SK-N-SH (cell line): ENCODE measurements at regions not wholly inside any gene's neighbourhood (a gene's known extent, or its start where the extent isn't known, plus 50 kb on each side); places are given as distances from the start of the nearest gene placed in this dataset.

Experiments
- CTCF ChIA-PET: fragments of 300-600, 350-600 bp; formaldehyde crosslinking; extraction: SDS; loops from one replicate; lab custom pipeline; 2021; lab: Yijun Ruan, JAX
- POLR2A ChIA-PET: fragments of 350-600 bp; sonication (Branson Sonifier 250); formaldehyde crosslinking; extraction: SDS; loops from one replicate; lab custom pipeline; 2020; ENCODE audit warnings: antibody characterized with exemption, inconsistent platforms; lab: Yijun Ruan, JAX
- DNase-seq: peaks from one replicate; pipeline ENCODE4 v3.0.0; 2012
- H2AFZ ChIP-seq: fragments of 200-600 bp; sonication (generic); 2 replicates; pipeline ENCODE4 v1.8.1; 2016; ENCODE audit warnings: antibody characterized with exemption, mild to moderate bottlenecking, low read depth
- H3F3A ChIP-seq: fragments of 200-600 bp; sonication (generic); replicated peaks from 2 replicates; pipeline ENCODE3; 2016; ENCODE audit warnings: antibody characterized with exemption, mild to moderate bottlenecking; ENCODE audit not compliant: insufficient read depth
- H3K27ac ChIP-seq, 2 experiments: fragments of 200-500 bp in 1 of 2; fragments of 200-600 bp in 1 of 2; sonication (Bioruptor generic) in 1 of 2; sonication (generic), shearing (Covaris generic) in 1 of 2; 2 replicates each; pipeline versions ENCODE4 v1.5.1 to v1.6.1; 2014 to 2016; ENCODE audit warnings: low read depth in 2 of 2, inconsistent platforms in 1 of 2, low read length in 1 of 2, mild to moderate bottlenecking in 1 of 2, mixed read lengths in 1 of 2
- H3K27me3 ChIP-seq: fragments of 200-600 bp; sonication (generic), shearing (Covaris generic); 2 replicates; pipeline ENCODE4 v1.6.1; 2016; ENCODE audit warnings: mixed run types; ENCODE audit not compliant: insufficient read depth
- H3K36me3 ChIP-seq, 2 experiments: fragments of 200-500 bp in 1 of 2; fragments of 200-600 bp in 1 of 2; sonication (Bioruptor generic) in 1 of 2; sonication (generic) in 1 of 2; replicated peaks in 1 of 2; 2 replicates each; pipeline versions ENCODE3 to v1.5.1; 2014 to 2016; ENCODE audit warnings: low read length in 1 of 2, mild to moderate bottlenecking in 1 of 2; ENCODE audit not compliant: insufficient read depth in 2 of 2, control insufficient read depth in 1 of 2
- H3K4me1 ChIP-seq, 2 experiments: fragments of 200-500 bp in 1 of 2; fragments of 200-600 bp in 1 of 2; sonication (Bioruptor generic) in 1 of 2; sonication (generic), shearing (Covaris generic) in 1 of 2; 2 replicates each; pipeline versions ENCODE4 v1.5.1 to v1.6.1; 2014 to 2016; ENCODE audit warnings: low read depth in 1 of 2, low read length in 1 of 2, mixed run types in 1 of 2; ENCODE audit not compliant: insufficient read depth in 2 of 2, control insufficient read depth in 1 of 2
- H3K4me2 ChIP-seq: fragments of 200-600 bp; sonication (generic), shearing (Covaris generic); 2 replicates; pipeline ENCODE4 v1.6.1; 2017; ENCODE audit warnings: mixed run types
- H3K4me3 ChIP-seq, 2 experiments: fragments of 200-500 bp in 1 of 2; fragments of 200-600 bp in 1 of 2; sonication (Bioruptor generic) in 1 of 2; sonication (generic), shearing (Covaris generic) in 1 of 2; 2 replicates each; pipeline versions ENCODE4 v1.5.1 to v1.8.1; 2014 to 2016; ENCODE audit warnings: low read depth in 2 of 2, inconsistent platforms in 1 of 2, low read length in 1 of 2, mild to moderate bottlenecking in 1 of 2, mixed read lengths in 1 of 2, moderate library complexity in 1 of 2
- H3K79me2 ChIP-seq: fragments of 200-600 bp; sonication (generic); 2 replicates; pipeline ENCODE4 v1.8.1; 2017; ENCODE audit warnings: mild to moderate bottlenecking; ENCODE audit not compliant: insufficient read depth
- H3K9ac ChIP-seq: fragments of 200-600 bp; sonication (generic); 2 replicates; pipeline ENCODE4 v1.6.1; 2017; ENCODE audit warnings: mixed run types
- H3K9me2 ChIP-seq: fragments of 200-600 bp; sonication (generic); 2 replicates; pipeline ENCODE4 v1.6.1; 2017; ENCODE audit warnings: mixed run types
- H3K9me3 ChIP-seq: fragments of 200-600 bp; sonication (generic); 2 replicates; pipeline ENCODE4 v1.6.1; 2017; ENCODE audit warnings: mixed run types, mild to moderate bottlenecking, moderate library complexity
- H4K20me1 ChIP-seq: fragments of 200-600 bp; sonication (generic); 2 replicates; pipeline ENCODE4 v1.6.1; 2017; ENCODE audit warnings: mild to moderate bottlenecking, mixed run types; ENCODE audit not compliant: insufficient read depth
- CHD2 ChIP-seq: fragments of 150-350 bp; IDR thresholded peaks from 2 replicates; pipeline ENCODE4 v1.6.1; 2018; ENCODE audit warnings: low read length; ENCODE audit not compliant: partially characterized antibody
- FOSL2 ChIP-seq: IDR thresholded peaks from 2 replicates; pipeline ENCODE4 v1.4.0; 2012; ENCODE audit warnings: low read depth, mild to moderate bottlenecking, moderate library complexity, borderline replicate concordance
- FOXJ3 ChIP-seq: sonication (generic); formaldehyde crosslinking; IDR thresholded peaks from 2 replicates; pipeline ENCODE4 v1.5.1; 2020; ENCODE audit warnings: mild to moderate bottlenecking, missing genetic modification reagents
- GABPA ChIP-seq: IDR thresholded peaks from 2 replicates; pipeline ENCODE4 v1.4.0; 2012; ENCODE audit warnings: low read depth, mild to moderate bottlenecking
- MAX ChIP-seq: IDR thresholded peaks from 2 replicates; pipeline ENCODE4 v1.4.0; 2012; ENCODE audit warnings: low read depth
- MXI1 ChIP-seq: IDR thresholded peaks from 2 replicates; pipeline ENCODE4 v1.6.1; 2012; ENCODE audit warnings: mild to moderate bottlenecking, low read depth, low read length, improper control_type of control experiment
- NFIC ChIP-seq: IDR thresholded peaks from 2 replicates; pipeline ENCODE4 v1.4.0; 2012; ENCODE audit warnings: borderline replicate concordance
- NRF1 ChIP-seq: IDR thresholded peaks from 2 replicates; pipeline ENCODE4 v1.6.1; 2012; ENCODE audit warnings: low read depth, mild to moderate bottlenecking, low read length
- PBX3 ChIP-seq: IDR thresholded peaks from 2 replicates; pipeline ENCODE4; 2012
- POLR2AphosphoS5 ChIP-seq: IDR thresholded peaks from 2 replicates; pipeline ENCODE4 v1.6.1; 2012; ENCODE audit warnings: low read depth, low read length
- RAD21 ChIP-seq: IDR thresholded peaks from 2 replicates; pipeline ENCODE4 v1.6.1; 2012; ENCODE audit warnings: mild to moderate bottlenecking, low read length
- RCOR1 ChIP-seq: fragments of 150-350 bp; IDR thresholded peaks from 2 replicates; pipeline ENCODE4 v1.6.1; 2017; ENCODE audit warnings: antibody characterized with exemption, low read length
- REST ChIP-seq: IDR thresholded peaks from 2 replicates; pipeline ENCODE4 v1.6.1; 2012; ENCODE audit warnings: mild to moderate bottlenecking, low read depth, low read length, moderate library complexity
- RXRA ChIP-seq: IDR thresholded peaks from 2 replicates; pipeline ENCODE4 v1.4.0; 2012; ENCODE audit warnings: low read depth, mild to moderate bottlenecking, borderline replicate concordance
- SMC3 ChIP-seq: IDR thresholded peaks from 2 replicates; pipeline ENCODE4 v1.6.1; 2012; ENCODE audit warnings: low read depth, low read length, improper control_type of control experiment
- TAF1 ChIP-seq: IDR thresholded peaks from 2 replicates; pipeline ENCODE4 v1.6.1; 2012; ENCODE audit warnings: low read depth, mild to moderate bottlenecking, low read length, moderate library complexity, borderline replicate concordance
- TCF12 ChIP-seq: IDR thresholded peaks from 2 replicates; pipeline ENCODE4 v1.4.0; 2012
- TEAD4 ChIP-seq: IDR thresholded peaks from 2 replicates; pipeline ENCODE4 v1.4.0; 2012; ENCODE audit warnings: mild to moderate bottlenecking, borderline replicate concordance; ENCODE audit not compliant: insufficient read depth
- USF1 ChIP-seq: IDR thresholded peaks from 2 replicates; pipeline ENCODE4 v1.4.0; 2012; ENCODE audit warnings: low read depth, borderline replicate concordance
- USF2 ChIP-seq: fragments of 150-350 bp; IDR thresholded peaks from 2 replicates; pipeline ENCODE4 v1.6.1; 2017; ENCODE audit warnings: antibody characterized with exemption, low read length, low read depth, borderline replicate concordance
- YY1 ChIP-seq: IDR thresholded peaks from 2 replicates; pipeline ENCODE4 v1.4.0; 2012; ENCODE audit warnings: low read depth, mild to moderate bottlenecking
- WGBS: methylation state at CpG from one replicate; pipeline ENCODE4 v1.1.6; 2017; ENCODE audit warnings: low lambda C conversion rate; 5-methylcytosine and 5-hydroxymethylcytosine counted together

- Histone ChIP-seq H4K20me1 (no peaks in the 10 kb centered on the region), H3K4me1 (peaks cover 0 to 25% of the 10 kb centered on the region in 2 experiments; a peak in 1 of 4 replicates), H3K36me3 (no peaks in the 10 kb centered on the region), H3K27ac (no peak overlapping the region), H3K9ac (no peak overlapping the region), H3K27me3 (no peaks in the 10 kb centered on the region), H3K79me2 (no peaks in the 10 kb centered on the region), H3K4me3 (no peak overlapping the region), H3K9me2 (no peaks in the 10 kb centered on the region), H2AFZ (no peak overlapping the region), H3K9me3 (no peaks in the 10 kb centered on the region), H3K4me2 (no peak overlapping the region), H3F3A (no peaks in the 10 kb centered on the region)
- 62% methylated on average over 5 of the region's 5 CpGs for WGBS
- TF ChIP-seq MAX, result no peak
- no peak for TF ChIP-seq RXRA
- TF ChIP-seq MXI1, result no peak
- no peak for TF ChIP-seq SMC3
- TF ChIP-seq REST, result no peak
- ChIA-PET POLR2A (no interaction called here), CTCF (interaction anchor here (1.5 to 2.3 kb wide), 2 partner anchors 16 to 55 kb away, joined by 3 to 7 read pairs; no protein-coding TSS in a partner anchor)
- no peak for DNase-seq
These were observed 56.6 kb upstream of the KLF13 start for GRCh38 chr15:31269816-31270575.

- no peak overlapping the region for H3K9ac ChIP-seq
- CTCF ChIA-PET, result interaction anchor here (1.5 to 2.3 kb wide), 2 partner anchors 17 to 56 kb away, joined by 3 to 7 read pairs; no protein-coding TSS in a partner anchor
- 56% methylated on average over 2 of the region's 2 CpGs for WGBS
These were observed 55.9 kb upstream of the KLF13 start for GRCh38 chr15:31270767-31271166.

More at GRCh38 chr15:31270767-31271166, 55.9 kb upstream of the KLF13 start:
- H2AFZ ChIP-seq, result no peak overlapping the region
- TF ChIP-seq PBX3 (no peak), SMC3 (no peak), GABPA (no peak), TCF12 (no peak), YY1 (no peak), USF2 (no peak), RXRA (no peak), USF1 (no peak), CHD2 (no peak), FOSL2 (no peak), TEAD4 (no peak), POLR2AphosphoS5 (no peak), NRF1 (no peak), RAD21 (no peak), FOXJ3 (CRISPR knock-in tag) (no peak), NFIC (no peak), TAF1 (no peak), MAX (no peak), RCOR1 (no peak)
- no peaks in the 10 kb centered on the region for H3K27me3 ChIP-seq
- H3K4me3 ChIP-seq, result no peak overlapping the region
- POLR2A ChIA-PET, result interaction anchor here (0.6 kb wide), 1 partner anchor 367 kb away, joined by 3 read pairs; no protein-coding TSS in a partner anchor
- no peaks in the 10 kb centered on the region for H3K79me2 ChIP-seq
- no peaks in the 10 kb centered on the region for H3K9me2 ChIP-seq
- no peaks in the 10 kb centered on the region for H3F3A ChIP-seq
- H3K9me3 ChIP-seq, result no peaks in the 10 kb centered on the region
- H3K4me2 ChIP-seq, result no peak overlapping the region
- H4K20me1 ChIP-seq, result no peaks in the 10 kb centered on the region
- no peak overlapping the region for H3K27ac ChIP-seq
- peak; percentile 51 for DNase-seq
- H3K4me1 ChIP-seq, result peaks cover 0 to 26% of the 10 kb centered on the region in 2 experiments; a peak in 1 of 4 replicates
- H3K36me3 ChIP-seq, result no peaks in the 10 kb centered on the region
